ENCODE measurements at regions not wholly inside any gene's neighbourhood (a gene's known extent, or its start where the extent isn't known, plus 50 kb on each side); places are given as distances from the start of the nearest gene placed in this dataset.

DNA sequence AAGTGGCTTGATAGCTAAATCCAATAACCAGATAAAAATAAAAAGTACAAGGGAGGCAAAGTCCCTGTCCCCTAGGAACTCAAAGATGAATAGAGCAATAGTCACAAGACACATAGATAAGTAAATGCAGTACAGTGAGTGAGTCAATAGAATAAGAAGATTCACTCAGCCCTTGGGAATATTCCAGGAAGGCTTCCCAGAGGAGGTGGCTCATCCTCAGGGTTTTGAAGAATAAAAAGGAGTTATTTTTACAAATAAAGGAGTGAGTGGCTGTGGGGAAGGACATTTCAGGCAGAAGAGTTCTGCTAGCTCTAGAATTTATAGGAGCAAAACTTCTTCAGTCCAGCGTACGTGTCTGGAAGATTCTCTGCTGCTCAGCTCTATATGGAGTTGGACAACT, 177.4 kb upstream of the SDK2 start:
- TF ChIP-seq EZH2phosphoT487 (IDR thresholded peaks at IDR 0.05; ENCODE audit: borderline replicate concordance, low read length) (no peak), CTCF (conservative IDR thresholded peaks at IDR 0.05; ENCODE audit: low read depth, low read length) (no peak)

Measured in PC-3 (cell line).